HG02623 (cell line): ENCODE measurements at regions not wholly inside any gene's neighbourhood (a gene's known extent, or its start where the extent isn't known, plus 50 kb on each side); places are given as distances from the start of the nearest gene placed in this dataset.
"Not testable (repeated sequence)": the region's sequence is repeated elsewhere in the genome, so short reads cannot be mapped to it uniquely, and the experiment has no call there.

Source experiments
- ATAC-seq: cut with Tn5 transposase; IDR thresholded peaks from one replicate; pipeline ENCODE4 v1.9.1; 2021; ENCODE audit warnings: moderate library complexity; ENCODE audit not compliant: unreplicated experiment

- ATAC-seq: no peak
Observed at GRCh38 chr13:109945206-109945960, 159.0 kb upstream of the IRS2 start.

GRCh38 chr13:109941951-109942350 is 155.6 kb upstream of the IRS2 start:
- no peak for ATAC-seq

- no peak for ATAC-seq
Observed at GRCh38 chr13:109941221-109941620, 154.8 kb upstream of the IRS2 start.

- no peak for ATAC-seq
Observed at GRCh38 chr13:109940637-109941036, 154.3 kb upstream of the IRS2 start.

- no peak for ATAC-seq
Observed at GRCh38 chr13:109939838-109940237, 153.5 kb upstream of the IRS2 start.

GRCh38 chr13:109939180-109939579 is 152.8 kb upstream of the IRS2 start:
- no peak for ATAC-seq

GRCh38 chr13:109938255-109938936 is 152.0 kb upstream of the IRS2 start:
- ATAC-seq: no peak

- not testable (repeated sequence) for ATAC-seq
Observed at GRCh38 chr13:109934520-109934919, 148.1 kb upstream of the IRS2 start.

- ATAC-seq: no peak
Observed at GRCh38 chr13:109933476-109933875, 147.1 kb upstream of the IRS2 start.

GRCh38 chr13:109924376-109924775 is 138.0 kb upstream of the IRS2 start:
- no peak for ATAC-seq

- no peak for ATAC-seq
Observed at GRCh38 chr13:109922518-109922917, 136.1 kb upstream of the IRS2 start.

- ATAC-seq: no peak
Observed at GRCh38 chr13:109919715-109920375, 133.5 kb upstream of the IRS2 start.

GRCh38 chr13:109918179-109918711 is 131.9 kb upstream of the IRS2 start:
- no peak for ATAC-seq

GRCh38 chr13:109917422-109917821 is 131.0 kb upstream of the IRS2 start:
- ATAC-seq: no peak

GRCh38 chr13:109913936-109914510 is 127.6 kb upstream of the IRS2 start:
- no peak for ATAC-seq

- ATAC-seq: no peak
Observed at GRCh38 chr13:109913186-109913585, 126.8 kb upstream of the IRS2 start.

GRCh38 chr13:109910194-109910593 is 123.8 kb upstream of the IRS2 start:
- ATAC-seq: no peak

- no peak for ATAC-seq
Observed at GRCh38 chr13:109906976-109907375, 120.6 kb upstream of the IRS2 start.

GRCh38 chr13:109904218-109904617 is 117.8 kb upstream of the IRS2 start:
- no peak for ATAC-seq

GRCh38 chr13:109900741-109901140 is 114.4 kb upstream of the IRS2 start:
- no peak for ATAC-seq

GRCh38 chr13:109900320-109900719 is 113.9 kb upstream of the IRS2 start:
- no peak for ATAC-seq
